Neural crest cell (in vitro differentiated cells): ENCODE measurements at regions not wholly inside any gene's neighbourhood (a gene's known extent, or its start where the extent isn't known, plus 50 kb on each side); places are given as distances from the start of the nearest gene placed in this dataset.

Experiments used
- DNase-seq: peaks from one replicate; pipeline ENCODE4 v3.0.0; 2021; ENCODE audit warnings: low read depth, mixed read lengths, low spot score
- H3K27ac Mint-ChIP-seq: one replicate; pipeline ENCODE4 v1.8.0; 2021; ENCODE audit warnings: mild to moderate bottlenecking, mixed read lengths; ENCODE audit not compliant: unreplicated experiment
- H3K27me3 Mint-ChIP-seq: 2 replicates; pipeline ENCODE4 v1.8.0; 2021; ENCODE audit warnings: low read depth, mild to moderate bottlenecking, mixed read lengths
- H3K36me3 Mint-ChIP-seq: 2 replicates; pipeline ENCODE4 v1.8.0; 2021; ENCODE audit warnings: low read depth, mild to moderate bottlenecking, mixed read lengths
- H3K4me1 Mint-ChIP-seq: 2 replicates; pipeline ENCODE4 v1.8.0; 2021; ENCODE audit warnings: mixed read lengths
- H3K4me3 Mint-ChIP-seq: one replicate; pipeline ENCODE4 v1.8.0; 2021; ENCODE audit warnings: mild to moderate bottlenecking, mixed read lengths
- H3K9me3 Mint-ChIP-seq: 2 replicates; pipeline ENCODE4 v1.8.0; 2021; ENCODE audit warnings: mixed read lengths
- CTCF ChIP-seq: fragments of 200-600 bp; sonication (generic); conservative IDR thresholded peaks from 2 replicates; pipeline ENCODE4 v1.5.0; 2021; ENCODE audit warnings: antibody characterized with exemption, mild to moderate bottlenecking

- Mint-ChIP-seq H3K9me3 (no peaks in the 10 kb centered on the region), H3K4me1 (no peaks in the 10 kb centered on the region), H3K4me3 (no peak overlapping the region), H3K36me3 (no peaks in the 10 kb centered on the region), H3K27ac (no peak overlapping the region), H3K27me3 (no peaks in the 10 kb centered on the region)
- TF ChIP-seq CTCF, result no peak
- DNase-seq, result no peak
These were observed 168.7 kb upstream of the PPP1R2C start for GRCh38 chrX:42946544-42947194.

- no peak overlapping the region for H3K4me3 Mint-ChIP-seq
- no peaks in the 10 kb centered on the region for H3K4me1 Mint-ChIP-seq
- no peak overlapping the region for H3K27ac Mint-ChIP-seq
- no peak for TF ChIP-seq CTCF
- no peaks in the 10 kb centered on the region for H3K9me3 Mint-ChIP-seq
- H3K36me3 Mint-ChIP-seq, result no peaks in the 10 kb centered on the region
- no peak for DNase-seq
- H3K27me3 Mint-ChIP-seq, result no peaks in the 10 kb centered on the region
These were observed 171.0 kb upstream of the PPP1R2C start for GRCh38 chrX:42948723-42949657.

- Mint-ChIP-seq H3K36me3 (no peaks in the 10 kb centered on the region), H3K4me3 (no peak overlapping the region), H3K27ac (no peak overlapping the region), H3K4me1 (no peaks in the 10 kb centered on the region), H3K9me3 (no peaks in the 10 kb centered on the region), H3K27me3 (no peaks in the 10 kb centered on the region)
- no peak for DNase-seq
- TF ChIP-seq CTCF, result no peak
These were observed 173.8 kb upstream of the PPP1R2C start for GRCh38 chrX:42951747-42952146.

- Mint-ChIP-seq H3K27me3 (no peaks in the 10 kb centered on the region), H3K36me3 (no peaks in the 10 kb centered on the region), H3K27ac (no peak overlapping the region), H3K4me1 (no peaks in the 10 kb centered on the region), H3K4me3 (no peak overlapping the region), H3K9me3 (no peaks in the 10 kb centered on the region)
- no peak for TF ChIP-seq CTCF
- no peak for DNase-seq
These were observed 174.7 kb upstream of the PPP1R2C start for GRCh38 chrX:42952621-42953020.

- Mint-ChIP-seq H3K27me3 (no peaks in the 10 kb centered on the region), H3K36me3 (no peaks in the 10 kb centered on the region), H3K27ac (no peak overlapping the region), H3K9me3 (peaks cover 3% of the 10 kb centered on the region), H3K4me1 (no peaks in the 10 kb centered on the region), H3K4me3 (no peak overlapping the region)
- no peak for DNase-seq
- TF ChIP-seq CTCF, result no peak
These were observed 176.9 kb upstream of the PPP1R2C start for GRCh38 chrX:42954880-42955279.
